Loucy (cell line): ENCODE measurements at regions not wholly inside any gene's neighbourhood (a gene's known extent, or its start where the extent isn't known, plus 50 kb on each side); places are given as distances from the start of the nearest gene placed in this dataset.

Experiments
- EZH2phosphoT487 ChIP-seq: fragments of 200-600 bp; IDR thresholded peaks from 2 replicates; pipeline ENCODE4 v1.6.1; 2018; ENCODE audit warnings: antibody characterized with exemption, mild to moderate bottlenecking, moderate library complexity, borderline replicate concordance
- TF ChIP-seq, protein P1 (sequence below): fragments of 200-600 bp; sonication (generic); conservative IDR thresholded peaks from 2 replicates; pipeline ENCODE4 v1.5.1; 2014; ENCODE audit warnings: mild to moderate bottlenecking, antibody characterized with exemption, low read length

- TF ChIP-seq, protein P1, sequence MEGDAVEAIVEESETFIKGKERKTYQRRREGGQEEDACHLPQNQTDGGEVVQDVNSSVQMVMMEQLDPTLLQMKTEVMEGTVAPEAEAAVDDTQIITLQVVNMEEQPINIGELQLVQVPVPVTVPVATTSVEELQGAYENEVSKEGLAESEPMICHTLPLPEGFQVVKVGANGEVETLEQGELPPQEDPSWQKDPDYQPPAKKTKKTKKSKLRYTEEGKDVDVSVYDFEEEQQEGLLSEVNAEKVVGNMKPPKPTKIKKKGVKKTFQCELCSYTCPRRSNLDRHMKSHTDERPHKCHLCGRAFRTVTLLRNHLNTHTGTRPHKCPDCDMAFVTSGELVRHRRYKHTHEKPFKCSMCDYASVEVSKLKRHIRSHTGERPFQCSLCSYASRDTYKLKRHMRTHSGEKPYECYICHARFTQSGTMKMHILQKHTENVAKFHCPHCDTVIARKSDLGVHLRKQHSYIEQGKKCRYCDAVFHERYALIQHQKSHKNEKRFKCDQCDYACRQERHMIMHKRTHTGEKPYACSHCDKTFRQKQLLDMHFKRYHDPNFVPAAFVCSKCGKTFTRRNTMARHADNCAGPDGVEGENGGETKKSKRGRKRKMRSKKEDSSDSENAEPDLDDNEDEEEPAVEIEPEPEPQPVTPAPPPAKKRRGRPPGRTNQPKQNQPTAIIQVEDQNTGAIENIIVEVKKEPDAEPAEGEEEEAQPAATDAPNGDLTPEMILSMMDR, result no peak
- TF ChIP-seq EZH2phosphoT487, result no peak
Measured at GRCh38 chr2:230648356-230648755, 64.3 kb upstream of the CAB39 start.
